A673 (cell line): ENCODE measurements at regions not wholly inside any gene's neighbourhood (a gene's known extent, or its start where the extent isn't known, plus 50 kb on each side); places are given as distances from the start of the nearest gene placed in this dataset.
"Not testable (repeated sequence)": the region's sequence is repeated elsewhere in the genome, so short reads cannot be mapped to it uniquely, and the experiment has no call there.

Source experiments
- BruUV-seq: library from RNA; stranded (reverse); fragments of 400-500 nt; replicated peaks from 2 replicates; lab custom pipeline; 2021; lab: Mats Ljungman, UMichigan
- CTCF ChIA-PET: fragments of 300-600 bp; sonication (Branson Sonifier 250); formaldehyde crosslinking; loops from one replicate; lab custom pipeline; 2022; ENCODE audit warnings: antibody characterized with exemption; lab: Charles Lee
- POLR2A ChIA-PET: fragments of 300-600 bp; sonication (Branson Sonifier 250); formaldehyde crosslinking; loops from one replicate; lab custom pipeline; 2022; ENCODE audit warnings: antibody characterized with exemption; ENCODE audit not compliant: low non-redundant PET; lab: Charles Lee
- DNase-seq: peaks from one replicate; pipeline ENCODE4 v3.0.0-alpha.2; 2015; ENCODE audit warnings: low spot score
- H3K27ac ChIP-seq: fragments of 200-600 bp; sonication (generic); 2 replicates; pipeline ENCODE4 v1.5.1; 2016; ENCODE audit warnings: mixed run types, low read depth, mild to moderate bottlenecking, mixed read lengths, antibody characterized with exemption, low read length; ENCODE audit not compliant: poor library complexity, severe bottlenecking
- H3K27me3 ChIP-seq: fragments of 200-600 bp; sonication (generic); replicated peaks from 2 replicates; pipeline ENCODE4 v1.6.1; 2017; ENCODE audit warnings: mixed run types, low read depth, mild to moderate bottlenecking, mixed read lengths, antibody characterized with exemption, low read length; ENCODE audit not compliant: insufficient read depth, poor library complexity
- H3K36me3 ChIP-seq: fragments of 200-600 bp; sonication (generic); 2 replicates; pipeline ENCODE4 v1.6.1; 2016; ENCODE audit warnings: mixed run types, mild to moderate bottlenecking, mixed read lengths, antibody characterized with exemption, low read length; ENCODE audit not compliant: insufficient read depth, poor library complexity, severe bottlenecking
- H3K4me1 ChIP-seq: fragments of 200-600 bp; sonication (generic); 2 replicates; pipeline ENCODE4 v1.6.1; 2017; ENCODE audit warnings: mixed run types, mild to moderate bottlenecking, mixed read lengths, antibody characterized with exemption, low read length; ENCODE audit not compliant: insufficient read depth, poor library complexity, severe bottlenecking
- H3K4me3 ChIP-seq: fragments of 200-600 bp; sonication (generic); 2 replicates; pipeline ENCODE4 v1.5.1; 2016; ENCODE audit warnings: low read depth, mixed run types, mild to moderate bottlenecking, mixed read lengths, low read length; ENCODE audit not compliant: poor library complexity, severe bottlenecking
- H3K9me3 ChIP-seq: fragments of 200-600 bp; sonication (generic); 2 replicates; pipeline ENCODE4 v1.6.1; 2016; ENCODE audit warnings: mixed run types, low read depth, mild to moderate bottlenecking, mixed read lengths, antibody characterized with exemption, low read length; ENCODE audit not compliant: poor library complexity, severe bottlenecking
- EZH2 ChIP-seq: fragments of 200-600 bp; sonication (generic); IDR thresholded peaks from 2 replicates; pipeline ENCODE4 v1.6.1; 2017; ENCODE audit warnings: borderline replicate concordance, low read depth, mild to moderate bottlenecking, mixed read lengths, antibody characterized with exemption, low read length; ENCODE audit not compliant: poor library complexity, severe bottlenecking
- intact Hi-C: fragments of 100-400 bp; cut with micrococcal nuclease; formaldehyde crosslinking; loops from one replicate; pipeline ENCODE4 v1.10.0; 2022; ENCODE audit not compliant: unreplicated experiment
- TF ChIP-seq, protein P1 (sequence below): fragments of 300-800, 200-600 bp; sonication (generic); conservative IDR thresholded peaks from 2 replicates; pipeline ENCODE4 v1.5.1; 2017; ENCODE audit warnings: low read depth, mild to moderate bottlenecking, antibody characterized with exemption, low read length, moderate library complexity, mixed read lengths

DNA sequence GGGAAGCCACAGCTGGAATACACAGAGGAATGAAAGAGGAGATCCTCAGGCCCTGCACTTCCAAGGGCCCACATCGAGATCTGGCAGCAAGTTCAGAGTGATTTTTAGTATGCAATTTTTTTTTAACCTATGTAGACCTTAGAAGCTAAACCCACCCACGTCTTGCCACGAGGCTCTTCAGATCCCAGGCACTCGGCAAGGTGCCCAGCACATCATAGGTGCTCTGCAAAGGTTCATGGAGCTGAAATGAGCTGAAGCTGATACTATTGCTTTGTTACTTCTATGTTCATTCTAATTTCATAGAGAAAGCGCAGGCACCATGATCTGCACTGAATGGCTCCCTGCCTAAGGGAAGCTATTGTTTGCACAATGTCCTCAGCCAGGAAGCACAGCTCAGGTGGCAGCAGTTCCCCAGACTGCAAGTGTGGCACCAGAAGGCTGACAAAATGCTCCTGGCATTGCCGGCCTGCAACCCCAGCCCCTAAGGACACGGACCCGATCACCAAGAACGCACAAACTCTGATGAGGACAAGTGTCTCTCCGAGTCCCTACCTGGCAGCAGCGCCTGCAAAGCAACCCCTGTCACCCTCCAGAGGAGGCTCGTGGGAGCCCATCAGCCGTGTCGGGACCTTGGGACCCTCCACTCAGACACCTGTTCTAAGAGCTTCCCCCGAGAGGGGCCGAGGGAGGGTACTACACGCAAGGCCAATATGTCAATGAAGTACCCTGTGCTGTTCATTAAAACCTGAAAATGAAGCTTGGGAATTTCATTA is 264.2 kb downstream of the NPHP4 start:
- H3K27ac ChIP-seq: no peak overlapping the region
- H3K4me1 ChIP-seq: no peaks in the 10 kb centered on the region
- no peak for DNase-seq
- BruUV-seq: no TSS peak
- H3K27me3 ChIP-seq: no peaks in the 10 kb centered on the region
- TF ChIP-seq EZH2: no peak
- TF ChIP-seq, protein P1, sequence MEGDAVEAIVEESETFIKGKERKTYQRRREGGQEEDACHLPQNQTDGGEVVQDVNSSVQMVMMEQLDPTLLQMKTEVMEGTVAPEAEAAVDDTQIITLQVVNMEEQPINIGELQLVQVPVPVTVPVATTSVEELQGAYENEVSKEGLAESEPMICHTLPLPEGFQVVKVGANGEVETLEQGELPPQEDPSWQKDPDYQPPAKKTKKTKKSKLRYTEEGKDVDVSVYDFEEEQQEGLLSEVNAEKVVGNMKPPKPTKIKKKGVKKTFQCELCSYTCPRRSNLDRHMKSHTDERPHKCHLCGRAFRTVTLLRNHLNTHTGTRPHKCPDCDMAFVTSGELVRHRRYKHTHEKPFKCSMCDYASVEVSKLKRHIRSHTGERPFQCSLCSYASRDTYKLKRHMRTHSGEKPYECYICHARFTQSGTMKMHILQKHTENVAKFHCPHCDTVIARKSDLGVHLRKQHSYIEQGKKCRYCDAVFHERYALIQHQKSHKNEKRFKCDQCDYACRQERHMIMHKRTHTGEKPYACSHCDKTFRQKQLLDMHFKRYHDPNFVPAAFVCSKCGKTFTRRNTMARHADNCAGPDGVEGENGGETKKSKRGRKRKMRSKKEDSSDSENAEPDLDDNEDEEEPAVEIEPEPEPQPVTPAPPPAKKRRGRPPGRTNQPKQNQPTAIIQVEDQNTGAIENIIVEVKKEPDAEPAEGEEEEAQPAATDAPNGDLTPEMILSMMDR: no peak
- POLR2A ChIA-PET: no interaction called here
- H3K9me3 ChIP-seq: no peaks in the 10 kb centered on the region
- H3K36me3 ChIP-seq: no peaks in the 10 kb centered on the region
- H3K4me3 ChIP-seq: no peak overlapping the region
- intact Hi-C loops: no loop called here
- CTCF ChIA-PET: no interaction called here

DNA sequence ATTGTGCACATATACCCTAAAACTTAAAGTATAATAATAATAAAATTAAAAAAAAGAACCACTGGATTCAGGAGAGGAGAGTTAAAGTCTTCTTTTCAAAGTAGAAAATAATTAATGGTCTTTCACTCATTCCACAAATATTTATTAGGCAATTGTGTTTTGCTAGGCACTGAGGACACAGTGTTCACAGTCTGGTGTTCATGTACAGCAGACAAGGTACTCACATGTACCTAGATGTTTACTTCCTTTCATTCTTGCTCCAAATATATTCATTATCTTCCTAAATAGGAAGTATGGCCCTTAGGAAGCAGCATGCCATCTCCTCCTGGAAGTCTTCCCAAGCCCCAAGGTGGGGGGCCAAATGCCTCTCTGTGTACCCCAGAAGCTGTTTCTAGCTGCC is 265.0 kb downstream of the NPHP4 start:
- Histone ChIP-seq H3K27ac (no peak overlapping the region), H3K27me3 (no peaks in the 10 kb centered on the region), H3K9me3 (no peaks in the 10 kb centered on the region), H3K4me3 (no peak overlapping the region), H3K36me3 (no peaks in the 10 kb centered on the region), H3K4me1 (no peaks in the 10 kb centered on the region)
- intact Hi-C loops: no loop called here
- ChIA-PET POLR2A (no interaction called here), CTCF (no interaction called here)
- no peak for TF ChIP-seq EZH2
- TF ChIP-seq, protein P1: no peak
- no peak for DNase-seq
- no TSS peak for BruUV-seq

DNA sequence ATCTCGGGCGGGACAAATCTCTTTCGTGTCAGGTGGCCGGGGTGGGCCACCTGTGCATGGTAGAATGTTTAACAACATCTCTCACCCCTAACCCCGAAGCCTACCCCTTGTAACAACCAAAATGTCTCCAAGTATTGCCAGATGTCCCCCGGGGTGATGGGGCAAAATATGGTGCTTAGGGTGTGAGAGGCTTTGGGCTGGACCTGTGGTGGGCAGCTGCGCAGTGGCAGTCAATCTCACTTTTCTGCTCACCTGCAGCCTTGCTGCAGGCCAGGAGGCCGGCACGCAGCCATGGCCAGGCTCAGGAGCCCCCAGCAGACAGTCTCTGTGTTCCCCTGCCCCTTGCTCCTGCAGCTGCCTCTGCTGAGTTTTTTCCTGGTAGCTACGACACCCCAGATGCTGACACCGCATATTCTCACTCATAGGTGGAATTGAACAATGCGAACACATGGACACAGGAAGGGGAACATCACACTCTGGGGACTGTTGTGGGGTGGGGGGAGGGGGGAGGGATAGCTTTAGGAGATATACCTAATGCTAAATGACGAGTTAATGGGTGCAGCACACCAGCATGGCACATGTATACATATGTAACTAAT is 265.5 kb downstream of the NPHP4 start:
- intact Hi-C loops, H3K36me3 ChIP-seq, POLR2A ChIA-PET, H3K27me3 ChIP-seq, H3K4me1 ChIP-seq, CTCF ChIA-PET, H3K4me3 ChIP-seq, BruUV-seq, H3K9me3 ChIP-seq, H3K27ac ChIP-seq, DNase-seq: not testable (repeated sequence)
